OCI-LY7 (cell line): ENCODE measurements at regions not wholly inside any gene's neighbourhood (a gene's known extent, or its start where the extent isn't known, plus 50 kb on each side); places are given as distances from the start of the nearest gene placed in this dataset.

ENCODE experiments used
- CTCF ChIP-seq: fragments of 200-600 bp; sonication (generic); conservative IDR thresholded peaks from 2 replicates; pipeline ENCODE4 v1.5.1; 2014; ENCODE audit warnings: mild to moderate bottlenecking, antibody characterized with exemption, low read length, moderate library complexity, mixed read lengths
- EZH2phosphoT487 ChIP-seq: fragments of 200-600 bp; sonication (generic); IDR thresholded peaks from 2 replicates; pipeline ENCODE4 v1.6.1; 2018; ENCODE audit warnings: low read depth, borderline replicate concordance, mild to moderate bottlenecking, mixed run types, antibody characterized with exemption, low read length, moderate library complexity, mixed read lengths

DNA sequence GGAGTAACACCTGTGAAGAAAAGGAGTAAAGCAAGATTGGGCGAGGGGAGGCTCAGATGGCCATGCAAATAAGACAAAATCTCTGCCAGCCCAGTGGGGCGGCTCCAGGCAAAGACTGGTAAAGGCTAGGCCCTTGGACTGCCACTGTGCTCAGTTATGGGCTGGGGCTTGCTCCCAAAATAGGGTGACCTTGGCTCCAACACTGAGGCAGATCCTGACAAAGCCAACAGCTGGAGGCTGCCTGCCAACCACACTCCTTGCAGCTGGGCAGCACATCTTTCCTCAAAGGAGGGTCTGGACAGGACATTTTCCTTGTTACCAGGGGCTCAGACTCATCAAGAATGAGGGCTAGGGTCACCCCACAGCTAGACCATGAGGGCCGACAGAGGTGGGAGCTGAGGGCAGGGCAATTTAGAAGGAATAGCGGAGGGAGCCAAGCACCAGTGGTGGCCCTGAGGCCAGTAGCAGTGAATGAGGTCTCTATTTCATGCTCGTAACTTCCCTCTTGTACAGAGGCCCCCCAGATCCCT is 86.1 kb downstream of the CHRD start:
- TF ChIP-seq CTCF (no peak), EZH2phosphoT487 (no peak)
